Testis (tissue), 2 donors: ENCODE measurements at regions not wholly inside any gene's neighbourhood (a gene's known extent, or its start where the extent isn't known, plus 50 kb on each side); places are given as distances from the start of the nearest gene placed in this dataset.

Experiments used
- CTCF ChIP-seq, 3 experiments: fragments of 450-650 bp in 2 of 3; fragments of 200-600 bp in 1 of 3; sonication (generic) in 1 of 3; IDR thresholded peaks; one replicate each; pipeline ENCODE4 v1.5.1; 2016 to 2019; ENCODE audit warnings: antibody characterized with exemption in 3 of 3, mild to moderate bottlenecking in 2 of 3, moderate library complexity in 1 of 3
- POLR2A ChIP-seq: fragments of 450-650 bp; IDR thresholded peaks from one replicate; pipeline ENCODE4 v1.6.1; 2017; ENCODE audit warnings: antibody characterized with exemption, mild to moderate bottlenecking, moderate library complexity

- TF ChIP-seq CTCF (IDR thresholded peaks at IDR 0.05): no peak
- no peak for TF ChIP-seq POLR2A
Observed at GRCh38 chr4:30656828-30657227, 63.3 kb upstream of the PCDH7 start.
